HG03432 (cell line): ENCODE measurements at regions not wholly inside any gene's neighbourhood (a gene's known extent, or its start where the extent isn't known, plus 50 kb on each side); places are given as distances from the start of the nearest gene placed in this dataset.

ENCODE experiments used
- ATAC-seq: cut with Tn5 transposase; IDR thresholded peaks from one replicate; pipeline ENCODE4 v1.9.1; 2021; ENCODE audit warnings: mild to moderate bottlenecking, moderate library complexity; ENCODE audit not compliant: unreplicated experiment

GRCh38 chr13:56953965-56954364 lies 186.8 kb upstream of the PRR20A start:
- ATAC-seq = no peak

GRCh38 chr13:56975647-56976046 lies 165.1 kb upstream of the PRR20A start:
- no peak for ATAC-seq

- no peak for ATAC-seq
These were observed 159.9 kb upstream of the PRR20A start for GRCh38 chr13:56980856-56981255.

GRCh38 chr13:56986121-56986520 lies 154.6 kb upstream of the PRR20A start:
- no peak for ATAC-seq

- ATAC-seq = no peak
These were observed 152.2 kb upstream of the PRR20A start for GRCh38 chr13:56988543-56988942.

- ATAC-seq = no peak
These were observed 137.0 kb upstream of the PRR20A start for GRCh38 chr13:57003682-57004081.

- no peak for ATAC-seq
These were observed 123.4 kb upstream of the PRR20A start for GRCh38 chr13:57017357-57017756.

- ATAC-seq = no peak
These were observed 121.8 kb upstream of the PRR20A start for GRCh38 chr13:57018915-57019314.

GRCh38 chr13:57030671-57031070 lies 110.0 kb upstream of the PRR20A start:
- ATAC-seq = no peak

GRCh38 chr13:57036290-57036689 lies 104.4 kb upstream of the PRR20A start:
- no peak for ATAC-seq

- no peak for ATAC-seq
These were observed 95.8 kb upstream of the PRR20A start for GRCh38 chr13:57044910-57045309.

- no peak for ATAC-seq
These were observed 94.7 kb upstream of the PRR20A start for GRCh38 chr13:57045826-57046546.

GRCh38 chr13:57056601-57057180 lies 84.0 kb upstream of the PRR20A start:
- ATAC-seq = no peak

GRCh38 chr13:57063007-57063406 lies 77.7 kb upstream of the PRR20A start:
- no peak for ATAC-seq

GRCh38 chr13:57073983-57074382 lies 66.7 kb upstream of the PRR20A start:
- no peak for ATAC-seq

- ATAC-seq = no peak
These were observed 65.1 kb upstream of the PRR20A start for GRCh38 chr13:57075588-57075987.

GRCh38 chr13:57087006-57087405 lies 53.7 kb upstream of the PRR20A start:
- no peak for ATAC-seq
